ENCODE measurements at regions not wholly inside any gene's neighbourhood (a gene's known extent, or its start where the extent isn't known, plus 50 kb on each side); places are given as distances from the start of the nearest gene placed in this dataset.

GRCh38 chr7:116418524-116418923, 81.0 kb upstream of the CAV2 start:
- ATAC-seq (replicated peaks in 1 of 2) (no peak), DNase-seq (no peak)
- H3K27ac Mint-ChIP-seq, result no peak overlapping the region
- no peaks in the 10 kb centered on the region for H3K4me1 Mint-ChIP-seq (ENCODE audit: low read depth)
- H3K4me3 Mint-ChIP-seq, result no peak overlapping the region
- no peaks in the 10 kb centered on the region for H3K36me3 Mint-ChIP-seq (ENCODE audit: insufficient read depth in 2 of 2)
- H3K9me3 Mint-ChIP-seq, result no peaks in the 10 kb centered on the region
- peaks cover 28% of the 10 kb centered on the region for H3K27me3 Mint-ChIP-seq (ENCODE audit: low read depth)

- H3K27ac Mint-ChIP-seq, result no peak overlapping the region
- H3K9me3 Mint-ChIP-seq, result no peaks in the 10 kb centered on the region
- no peak overlapping the region for H3K4me3 Mint-ChIP-seq
- H3K36me3 Mint-ChIP-seq (ENCODE audit: insufficient read depth in 2 of 2), result no peaks in the 10 kb centered on the region
- H3K27me3 Mint-ChIP-seq (ENCODE audit: low read depth), result peaks cover 28% of the 10 kb centered on the region
- ATAC-seq (replicated peaks in 1 of 2) (no peak), DNase-seq (no peak)
- no peaks in the 10 kb centered on the region for H3K4me1 Mint-ChIP-seq (ENCODE audit: low read depth)
These were observed 79.5 kb upstream of the CAV2 start for GRCh38 chr7:116420003-116420402.

- Mint-ChIP-seq H3K4me1 (ENCODE audit: low read depth) (no peaks in the 10 kb centered on the region), H3K27me3 (ENCODE audit: low read depth) (peaks cover 28% of the 10 kb centered on the region), H3K9me3 (no peaks in the 10 kb centered on the region), H3K4me3 (no peak overlapping the region), H3K36me3 (ENCODE audit: insufficient read depth in 2 of 2) (no peaks in the 10 kb centered on the region), H3K27ac (no peak overlapping the region)
- no peak for ATAC-seq (replicated peaks in 1 of 2)
- no peak for DNase-seq
These were observed 78.2 kb upstream of the CAV2 start for GRCh38 chr7:116421298-116421697.

GRCh38 chr7:116422683-116423082, 76.9 kb upstream of the CAV2 start:
- H3K4me1 Mint-ChIP-seq (ENCODE audit: low read depth), result no peaks in the 10 kb centered on the region

GRCh38 chr7:116423499-116423898, 76.0 kb upstream of the CAV2 start:
- H3K9me3 Mint-ChIP-seq, result no peaks in the 10 kb centered on the region
- no peak for DNase-seq
- H3K27me3 Mint-ChIP-seq (ENCODE audit: low read depth), result peaks cover 30% of the 10 kb centered on the region
- no peak overlapping the region for H3K4me3 Mint-ChIP-seq
- no peak overlapping the region for H3K27ac Mint-ChIP-seq
- H3K4me1 Mint-ChIP-seq (ENCODE audit: low read depth), result no peaks in the 10 kb centered on the region
- H3K36me3 Mint-ChIP-seq (ENCODE audit: insufficient read depth in 2 of 2), result no peaks in the 10 kb centered on the region
- no peak for ATAC-seq (replicated peaks in 1 of 2)

More at GRCh38 chr7:116422683-116423082, 76.9 kb upstream of the CAV2 start:
- DNase-seq, result no peak
- peaks cover 38% of the 10 kb centered on the region for H3K27me3 Mint-ChIP-seq (ENCODE audit: low read depth)
- no peak overlapping the region for H3K4me3 Mint-ChIP-seq
- H3K9me3 Mint-ChIP-seq, result no peaks in the 10 kb centered on the region
- ATAC-seq (replicated peaks in 1 of 2), result no peak
- no peak overlapping the region for H3K27ac Mint-ChIP-seq
- H3K36me3 Mint-ChIP-seq (ENCODE audit: insufficient read depth in 2 of 2), result no peaks in the 10 kb centered on the region

- Mint-ChIP-seq H3K36me3 (ENCODE audit: insufficient read depth in 2 of 2) (no peaks in the 10 kb centered on the region), H3K4me3 (no peak overlapping the region), H3K27me3 (ENCODE audit: low read depth) (peaks cover 19% of the 10 kb centered on the region), H3K4me1 (ENCODE audit: low read depth) (no peaks in the 10 kb centered on the region), H3K27ac (no peak overlapping the region), H3K9me3 (no peaks in the 10 kb centered on the region)
- DNase-seq, result no peak
- no peak for ATAC-seq (replicated peaks in 1 of 2)
These were observed 73.8 kb upstream of the CAV2 start for GRCh38 chr7:116425647-116426209.

GRCh38 chr7:116426428-116427156, 72.9 kb upstream of the CAV2 start:
- Mint-ChIP-seq H3K27me3 (ENCODE audit: low read depth) (peaks cover 19% of the 10 kb centered on the region), H3K36me3 (ENCODE audit: insufficient read depth in 2 of 2) (no peaks in the 10 kb centered on the region), H3K9me3 (no peaks in the 10 kb centered on the region), H3K4me3 (no peak overlapping the region), H3K4me1 (ENCODE audit: low read depth) (no peaks in the 10 kb centered on the region), H3K27ac (no peak overlapping the region)
- DNase-seq (no peak), ATAC-seq (replicated peaks in 1 of 2) (no peak)

GRCh38 chr7:116429986-116430619, 69.4 kb upstream of the CAV2 start:
- Mint-ChIP-seq H3K36me3 (ENCODE audit: insufficient read depth in 2 of 2) (no peaks in the 10 kb centered on the region), H3K4me1 (ENCODE audit: low read depth) (no peaks in the 10 kb centered on the region), H3K27ac (no peak overlapping the region), H3K27me3 (ENCODE audit: low read depth) (peaks cover 24% of the 10 kb centered on the region), H3K4me3 (no peak overlapping the region), H3K9me3 (no peaks in the 10 kb centered on the region)
- no peak for DNase-seq
- no peak for ATAC-seq (replicated peaks in 1 of 2)

GRCh38 chr7:116431787-116432526, 67.6 kb upstream of the CAV2 start:
- ATAC-seq (replicated peaks in 1 of 2), result no peak
- no peak overlapping the region for H3K27ac Mint-ChIP-seq
- no peaks in the 10 kb centered on the region for H3K9me3 Mint-ChIP-seq
- H3K27me3 Mint-ChIP-seq (ENCODE audit: low read depth), result peaks cover 21% of the 10 kb centered on the region
- H3K36me3 Mint-ChIP-seq (ENCODE audit: insufficient read depth in 2 of 2), result no peaks in the 10 kb centered on the region
- H3K4me3 Mint-ChIP-seq, result no peak overlapping the region
- DNase-seq, result no peak
- H3K4me1 Mint-ChIP-seq (ENCODE audit: low read depth), result no peaks in the 10 kb centered on the region

GRCh38 chr7:116432527-116432916, 67.0 kb upstream of the CAV2 start:
- no peaks in the 10 kb centered on the region for H3K36me3 Mint-ChIP-seq (ENCODE audit: insufficient read depth in 2 of 2)
- DNase-seq (no peak), ATAC-seq (replicated peaks in 1 of 2) (no peak)
- no peaks in the 10 kb centered on the region for H3K4me1 Mint-ChIP-seq (ENCODE audit: low read depth)
- H3K27me3 Mint-ChIP-seq (ENCODE audit: low read depth), result peaks cover 15% of the 10 kb centered on the region
- no peak overlapping the region for H3K27ac Mint-ChIP-seq
- no peak overlapping the region for H3K4me3 Mint-ChIP-seq
- no peaks in the 10 kb centered on the region for H3K9me3 Mint-ChIP-seq

- peaks cover 13% of the 10 kb centered on the region for H3K27me3 Mint-ChIP-seq (ENCODE audit: low read depth)
These were observed 66.3 kb upstream of the CAV2 start for GRCh38 chr7:116433246-116433645.

GRCh38 chr7:116434820-116435341, 64.7 kb upstream of the CAV2 start:
- H3K4me3 Mint-ChIP-seq, result no peak overlapping the region
- ATAC-seq (replicated peaks in 1 of 2) (no peak), DNase-seq (no peak)
- no peaks in the 10 kb centered on the region for H3K9me3 Mint-ChIP-seq
- no peak overlapping the region for H3K27ac Mint-ChIP-seq
- peaks cover 13% of the 10 kb centered on the region for H3K27me3 Mint-ChIP-seq (ENCODE audit: low read depth)
- no peaks in the 10 kb centered on the region for H3K4me1 Mint-ChIP-seq (ENCODE audit: low read depth)
- H3K36me3 Mint-ChIP-seq (ENCODE audit: insufficient read depth in 2 of 2), result no peaks in the 10 kb centered on the region

More at GRCh38 chr7:116433246-116433645, 66.3 kb upstream of the CAV2 start:
- Mint-ChIP-seq H3K9me3 (no peaks in the 10 kb centered on the region), H3K27ac (no peak overlapping the region), H3K4me1 (ENCODE audit: low read depth) (no peaks in the 10 kb centered on the region), H3K4me3 (no peak overlapping the region), H3K36me3 (ENCODE audit: insufficient read depth in 2 of 2) (no peaks in the 10 kb centered on the region)
- DNase-seq (no peak), ATAC-seq (replicated peaks in 1 of 2) (no peak)

- H3K27me3 Mint-ChIP-seq (ENCODE audit: low read depth), result peaks cover 13% of the 10 kb centered on the region
These were observed 63.2 kb upstream of the CAV2 start for GRCh38 chr7:116436305-116436826.

More at GRCh38 chr7:116436305-116436826, 63.2 kb upstream of the CAV2 start:
- Mint-ChIP-seq H3K36me3 (ENCODE audit: insufficient read depth in 2 of 2) (no peaks in the 10 kb centered on the region), H3K4me1 (ENCODE audit: low read depth) (no peaks in the 10 kb centered on the region), H3K9me3 (no peaks in the 10 kb centered on the region), H3K27ac (no peak overlapping the region), H3K4me3 (no peak overlapping the region)
- DNase-seq (no peak), ATAC-seq (replicated peaks in 1 of 2) (no peak)

All from activated T-cell treated with anti-CD3 and anti-CD28 coated beads, Interleukin-2, amount 50 U/mL, for 72 hours (primary cell).